NCI-H2081 (cell line): ENCODE measurements at regions not wholly inside any gene's neighbourhood (a gene's known extent, or its start where the extent isn't known, plus 50 kb on each side); places are given as distances from the start of the nearest gene placed in this dataset.

ENCODE experiments used
- DNase-seq, 2 experiments: peaks; one replicate each; lab custom pipeline; 2025; lab: John Stamatoyannopoulos, UW

GRCh38 chr15:53305101-53305500 lies 454.4 kb downstream of the WDR72 start:
- no peak for DNase-seq

GRCh38 chr15:53297828-53298227 lies 461.6 kb downstream of the WDR72 start:
- DNase-seq: peak; percentile 3 to 55

GRCh38 chr15:53296603-53297002 lies 462.9 kb downstream of the WDR72 start:
- no peak for DNase-seq

- no peak for DNase-seq
These were observed 463.9 kb downstream of the WDR72 start for GRCh38 chr15:53295574-53295973.

- no peak for DNase-seq
These were observed 470.9 kb downstream of the WDR72 start for GRCh38 chr15:53288542-53288941.

GRCh38 chr15:53274630-53275029 lies 484.5 kb upstream of the ONECUT1 start:
- DNase-seq: no peak

- DNase-seq: no peak
These were observed 482.0 kb upstream of the ONECUT1 start for GRCh38 chr15:53272116-53272515.

- DNase-seq: no peak
These were observed 476.0 kb upstream of the ONECUT1 start for GRCh38 chr15:53266176-53266575.

- DNase-seq: no peak
These were observed 470.5 kb upstream of the ONECUT1 start for GRCh38 chr15:53260647-53261046.

GRCh38 chr15:53256457-53256856 lies 466.3 kb upstream of the ONECUT1 start:
- DNase-seq: no peak

GRCh38 chr15:53256043-53256442 lies 465.9 kb upstream of the ONECUT1 start:
- DNase-seq: no peak

GRCh38 chr15:53251996-53252395 lies 461.9 kb upstream of the ONECUT1 start:
- DNase-seq: peak in 1 of 2 experiments; percentile 30

GRCh38 chr15:53251523-53251922 lies 461.4 kb upstream of the ONECUT1 start:
- DNase-seq: no peak

- DNase-seq: no peak
These were observed 457.0 kb upstream of the ONECUT1 start for GRCh38 chr15:53247041-53247708.

- no peak for DNase-seq
These were observed 456.3 kb upstream of the ONECUT1 start for GRCh38 chr15:53246404-53246803.

GRCh38 chr15:53233801-53234200 lies 443.7 kb upstream of the ONECUT1 start:
- peak in 1 of 2 experiments; percentile 34 for DNase-seq

- DNase-seq: no peak
These were observed 440.3 kb upstream of the ONECUT1 start for GRCh38 chr15:53230473-53230872.

GRCh38 chr15:53226559-53226958 lies 436.4 kb upstream of the ONECUT1 start:
- no peak for DNase-seq

GRCh38 chr15:53225781-53226180 lies 435.6 kb upstream of the ONECUT1 start:
- DNase-seq: no peak

- DNase-seq: no peak
These were observed 434.2 kb upstream of the ONECUT1 start for GRCh38 chr15:53224371-53224770.

- DNase-seq: no peak
These were observed 433.7 kb upstream of the ONECUT1 start for GRCh38 chr15:53223815-53224214.

GRCh38 chr15:53218666-53219580 lies 428.8 kb upstream of the ONECUT1 start:
- no peak for DNase-seq

GRCh38 chr15:53216036-53216435 lies 425.9 kb upstream of the ONECUT1 start:
- no peak for DNase-seq
